GM19438 (cell line): ENCODE measurements at regions not wholly inside any gene's neighbourhood (a gene's known extent, or its start where the extent isn't known, plus 50 kb on each side); places are given as distances from the start of the nearest gene placed in this dataset.
"Not testable (repeated sequence)": the region's sequence is repeated elsewhere in the genome, so short reads cannot be mapped to it uniquely, and the experiment has no call there.

Source experiments
- ATAC-seq: cut with Tn5 transposase; IDR thresholded peaks from one replicate; pipeline ENCODE4 v1.9.1; 2021; ENCODE audit warnings: low read depth; ENCODE audit not compliant: unreplicated experiment

- ATAC-seq, result no peak
Observed at GRCh38 chr1:222014001-222014400, 272.1 kb upstream of the DUSP10 start.

GRCh38 chr1:222012816-222013215, 270.9 kb upstream of the DUSP10 start:
- no peak for ATAC-seq

- ATAC-seq, result no peak
Observed at GRCh38 chr1:222010306-222010705, 268.4 kb upstream of the DUSP10 start.

- ATAC-seq, result peak; percentile 72
Observed at GRCh38 chr1:222009105-222009730, 267.3 kb upstream of the DUSP10 start.

GRCh38 chr1:222006715-222007114, 264.8 kb upstream of the DUSP10 start:
- no peak for ATAC-seq

- no peak for ATAC-seq
Observed at GRCh38 chr1:222004784-222005183, 262.9 kb upstream of the DUSP10 start.

- no peak for ATAC-seq
Observed at GRCh38 chr1:222004034-222004433, 262.1 kb upstream of the DUSP10 start.

- ATAC-seq, result no peak
Observed at GRCh38 chr1:222002503-222002902, 260.6 kb upstream of the DUSP10 start.

GRCh38 chr1:222000131-222000530, 258.2 kb upstream of the DUSP10 start:
- no peak for ATAC-seq

GRCh38 chr1:221998781-221999180, 256.9 kb upstream of the DUSP10 start:
- no peak for ATAC-seq

- ATAC-seq, result no peak
Observed at GRCh38 chr1:221998186-221998612, 256.3 kb upstream of the DUSP10 start.

- ATAC-seq, result not testable (repeated sequence)
Observed at GRCh38 chr1:221997012-221997411, 255.1 kb upstream of the DUSP10 start.

GRCh38 chr1:221994939-221995338, 253.1 kb upstream of the DUSP10 start:
- ATAC-seq, result no peak

GRCh38 chr1:221994274-221994698, 252.4 kb upstream of the DUSP10 start:
- no peak for ATAC-seq

GRCh38 chr1:221993444-221993948, 251.6 kb upstream of the DUSP10 start:
- no peak for ATAC-seq

- no peak for ATAC-seq
Observed at GRCh38 chr1:221992427-221992826, 250.5 kb upstream of the DUSP10 start.

- no peak for ATAC-seq
Observed at GRCh38 chr1:221991221-221991620, 249.3 kb upstream of the DUSP10 start.

GRCh38 chr1:221989741-221990140, 247.9 kb upstream of the DUSP10 start:
- ATAC-seq, result no peak

GRCh38 chr1:221988829-221989228, 246.9 kb upstream of the DUSP10 start:
- no peak for ATAC-seq

GRCh38 chr1:221987860-221988520, 246.1 kb upstream of the DUSP10 start:
- ATAC-seq, result no peak

GRCh38 chr1:221983444-221983843, 241.6 kb upstream of the DUSP10 start:
- no peak for ATAC-seq

GRCh38 chr1:221981461-221981860, 239.6 kb upstream of the DUSP10 start:
- no peak for ATAC-seq
